ENCODE measurements at regions not wholly inside any gene's neighbourhood (a gene's known extent, or its start where the extent isn't known, plus 50 kb on each side); places are given as distances from the start of the nearest gene placed in this dataset.

DNA sequence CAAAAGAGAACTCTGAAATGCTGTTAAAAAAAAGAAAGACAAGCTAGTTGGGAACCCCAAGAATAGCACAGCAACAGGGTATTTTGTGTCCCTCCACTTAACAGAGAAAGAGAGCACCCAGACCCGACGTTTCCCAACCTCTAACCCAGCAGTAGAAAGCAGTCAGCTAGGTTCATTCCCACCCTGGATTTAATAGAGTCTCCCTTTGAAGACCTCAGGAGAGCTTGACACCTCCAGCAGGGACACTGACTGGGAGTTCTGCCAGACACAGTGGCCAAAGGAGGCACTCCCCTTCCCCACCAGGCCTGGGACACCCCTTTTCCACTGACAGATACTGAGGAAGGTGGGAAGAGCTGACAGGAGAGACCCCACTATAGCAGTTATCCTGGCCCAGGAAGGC lies 337.5 kb upstream of the MSX2 start:
- intact Hi-C loops (cut with DNase I), result no loop called here
- DNase-seq (ENCODE audit: low spot score in 2 of 2), result no peak
- H3K27me3 ChIP-seq, result no peaks in the 10 kb centered on the region

DNA sequence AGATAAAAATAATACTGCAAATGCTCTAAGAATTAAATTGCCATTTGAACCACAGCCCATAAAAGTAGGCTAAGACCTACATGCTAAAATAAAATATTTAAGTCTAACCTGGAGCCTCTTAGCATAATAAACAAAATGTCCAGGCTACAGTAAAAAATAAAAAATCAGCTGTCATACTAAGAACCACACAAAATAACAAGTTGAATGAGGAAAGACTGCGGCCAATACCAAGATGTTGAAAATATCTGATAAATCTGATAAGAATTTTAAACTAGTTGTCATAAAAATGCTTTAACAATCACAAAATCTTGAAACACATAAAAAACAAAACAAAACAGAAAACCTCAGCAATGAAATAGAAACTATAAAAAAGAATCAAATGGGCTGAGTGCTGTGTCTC lies 336.9 kb upstream of the MSX2 start:
- no peaks in the 10 kb centered on the region for H3K36me3 ChIP-seq
- intact Hi-C loops (cut with DNase I), result no loop called here
- H3K4me3 ChIP-seq, result no peak overlapping the region
- no peak overlapping the region for H3K27ac ChIP-seq
- H3K4me1 ChIP-seq, result no peaks in the 10 kb centered on the region
- H3K27me3 ChIP-seq, result no peaks in the 10 kb centered on the region
- no peak for DNase-seq (ENCODE audit: low spot score in 2 of 2)
- no peaks in the 10 kb centered on the region for H3K9me3 ChIP-seq
- TF ChIP-seq, protein P1, sequence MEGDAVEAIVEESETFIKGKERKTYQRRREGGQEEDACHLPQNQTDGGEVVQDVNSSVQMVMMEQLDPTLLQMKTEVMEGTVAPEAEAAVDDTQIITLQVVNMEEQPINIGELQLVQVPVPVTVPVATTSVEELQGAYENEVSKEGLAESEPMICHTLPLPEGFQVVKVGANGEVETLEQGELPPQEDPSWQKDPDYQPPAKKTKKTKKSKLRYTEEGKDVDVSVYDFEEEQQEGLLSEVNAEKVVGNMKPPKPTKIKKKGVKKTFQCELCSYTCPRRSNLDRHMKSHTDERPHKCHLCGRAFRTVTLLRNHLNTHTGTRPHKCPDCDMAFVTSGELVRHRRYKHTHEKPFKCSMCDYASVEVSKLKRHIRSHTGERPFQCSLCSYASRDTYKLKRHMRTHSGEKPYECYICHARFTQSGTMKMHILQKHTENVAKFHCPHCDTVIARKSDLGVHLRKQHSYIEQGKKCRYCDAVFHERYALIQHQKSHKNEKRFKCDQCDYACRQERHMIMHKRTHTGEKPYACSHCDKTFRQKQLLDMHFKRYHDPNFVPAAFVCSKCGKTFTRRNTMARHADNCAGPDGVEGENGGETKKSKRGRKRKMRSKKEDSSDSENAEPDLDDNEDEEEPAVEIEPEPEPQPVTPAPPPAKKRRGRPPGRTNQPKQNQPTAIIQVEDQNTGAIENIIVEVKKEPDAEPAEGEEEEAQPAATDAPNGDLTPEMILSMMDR (IDR thresholded peaks at IDR 0.05), result no peak

More for the DNA sequence above, 337.5 kb upstream of the MSX2 start:
- no peaks in the 10 kb centered on the region for H3K36me3 ChIP-seq
- TF ChIP-seq, protein P1 (IDR thresholded peaks at IDR 0.05), result no peak
- no peak overlapping the region for H3K4me3 ChIP-seq
- H3K27ac ChIP-seq, result peak overlapping the region in 1 of 2 donors; percentile 19
- H3K4me1 ChIP-seq, result no peaks in the 10 kb centered on the region
- no peaks in the 10 kb centered on the region for H3K9me3 ChIP-seq

DNA sequence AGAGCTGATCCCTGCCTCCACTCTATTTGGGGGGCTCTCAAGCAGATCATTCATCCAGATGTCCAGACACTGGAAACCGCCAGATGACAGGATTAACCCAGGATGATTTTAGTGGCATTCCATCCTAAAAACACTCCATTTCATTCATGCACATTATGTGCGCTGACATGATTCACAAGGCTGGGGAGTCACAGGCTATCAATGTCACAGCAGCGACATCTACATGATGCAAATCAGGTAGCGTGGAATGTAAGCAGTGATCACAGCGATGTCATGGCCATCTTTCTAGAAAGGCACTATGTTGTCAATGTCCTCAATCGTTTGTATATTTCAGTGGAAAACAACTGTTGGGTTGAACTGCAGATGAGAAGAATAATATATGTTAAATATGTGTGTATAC lies 331.5 kb upstream of the MSX2 start:
- no peaks in the 10 kb centered on the region for H3K27me3 ChIP-seq
- no peaks in the 10 kb centered on the region for H3K36me3 ChIP-seq
- no peaks in the 10 kb centered on the region for H3K9me3 ChIP-seq
- no peak overlapping the region for H3K4me3 ChIP-seq
- TF ChIP-seq, protein P1 (IDR thresholded peaks at IDR 0.05), result no peak
- H3K27ac ChIP-seq, result no peak overlapping the region
- no peak for DNase-seq (ENCODE audit: low spot score in 2 of 2)
- intact Hi-C loops (cut with DNase I), result no loop called here
- no peaks in the 10 kb centered on the region for H3K4me1 ChIP-seq

DNA sequence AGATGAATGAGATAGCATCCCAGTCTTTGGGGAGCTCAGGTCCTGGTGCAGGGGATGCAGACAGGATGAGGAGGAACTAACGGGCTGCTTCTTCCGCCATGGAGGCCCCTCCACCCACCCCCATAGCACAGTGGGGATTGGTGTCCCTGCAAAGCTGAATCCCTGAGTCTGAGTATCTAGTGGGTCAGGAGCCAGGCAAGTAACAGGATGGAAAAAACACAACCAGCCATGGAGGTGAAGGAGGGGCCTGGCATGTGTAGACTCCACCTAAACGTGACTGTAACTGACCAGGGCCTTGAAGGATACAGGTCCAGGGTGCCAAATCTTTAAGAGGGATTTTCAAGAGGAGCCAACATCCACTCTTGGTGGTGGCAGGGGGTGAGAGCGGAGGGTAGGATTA lies 327.8 kb upstream of the MSX2 start:
- Histone ChIP-seq H3K9me3 (no peaks in the 10 kb centered on the region), H3K27me3 (no peaks in the 10 kb centered on the region), H3K4me3 (no peak overlapping the region), H3K36me3 (no peaks in the 10 kb centered on the region), H3K4me1 (no peaks in the 10 kb centered on the region), H3K27ac (no peak overlapping the region)
- intact Hi-C loops (cut with DNase I), result no loop called here
- TF ChIP-seq, protein P1 (IDR thresholded peaks at IDR 0.05), result no peak
- no peak for DNase-seq (ENCODE audit: low spot score in 2 of 2)

DNA sequence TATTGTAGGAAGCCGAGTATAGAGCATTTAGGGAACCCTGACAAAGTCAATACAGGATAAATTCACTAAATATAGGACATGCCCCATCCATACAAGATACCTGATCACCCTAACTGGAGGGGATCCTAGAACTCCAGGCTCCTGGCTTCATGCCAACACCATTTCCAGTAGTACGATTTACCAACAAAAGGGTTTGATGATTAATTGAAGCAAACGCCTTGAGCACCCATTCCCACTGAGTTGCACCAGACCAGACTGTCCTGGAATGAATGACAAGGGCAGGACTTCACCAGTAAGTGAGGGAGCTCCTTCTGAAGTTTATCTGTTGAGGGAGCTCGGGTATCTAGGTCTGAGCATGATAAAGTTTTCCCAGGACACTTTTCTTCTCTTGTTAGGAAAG lies 327.2 kb upstream of the MSX2 start:
- intact Hi-C loops (cut with DNase I), result no loop called here
- Histone ChIP-seq H3K4me1 (no peaks in the 10 kb centered on the region), H3K9me3 (no peaks in the 10 kb centered on the region), H3K4me3 (no peak overlapping the region), H3K27me3 (no peaks in the 10 kb centered on the region), H3K27ac (no peak overlapping the region), H3K36me3 (no peaks in the 10 kb centered on the region)
- no peak for DNase-seq (ENCODE audit: low spot score in 2 of 2)
- TF ChIP-seq, protein P1 (IDR thresholded peaks at IDR 0.05), result no peak

DNA sequence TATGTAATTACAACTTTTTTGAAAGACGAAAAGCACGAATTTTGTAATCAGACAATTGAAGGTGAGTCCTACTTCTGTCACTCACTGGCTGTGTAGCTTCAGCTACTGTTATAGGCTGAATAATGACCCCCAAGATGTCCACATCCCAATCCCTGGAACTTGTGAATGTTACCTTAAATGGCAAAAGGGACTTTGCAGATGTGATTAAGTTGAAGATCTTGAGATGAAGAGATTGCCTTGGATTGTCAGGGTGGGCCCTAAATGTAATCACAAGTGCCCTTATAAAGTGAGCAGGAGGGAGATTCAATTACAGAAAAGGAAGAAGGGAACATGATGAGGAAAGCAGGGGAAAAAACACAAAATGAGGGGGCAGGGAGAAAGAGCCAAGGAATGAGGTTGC lies 326.2 kb upstream of the MSX2 start:
- intact Hi-C loops (cut with DNase I), result no loop called here
- no peak overlapping the region for H3K27ac ChIP-seq
- H3K36me3 ChIP-seq, result no peaks in the 10 kb centered on the region
- TF ChIP-seq, protein P1 (IDR thresholded peaks at IDR 0.05), result no peak
- H3K4me1 ChIP-seq, result no peaks in the 10 kb centered on the region
- H3K4me3 ChIP-seq, result no peak overlapping the region
- no peak for DNase-seq (ENCODE audit: low spot score in 2 of 2)
- H3K9me3 ChIP-seq, result no peaks in the 10 kb centered on the region
- no peaks in the 10 kb centered on the region for H3K27me3 ChIP-seq
